HL-60 (cell line): ENCODE measurements at regions not wholly inside any gene's neighbourhood (a gene's known extent, or its start where the extent isn't known, plus 50 kb on each side); places are given as distances from the start of the nearest gene placed in this dataset.

Experiments used
- DNase-seq, 2 experiments: peaks; one replicate each; pipeline ENCODE4 v3.0.0-alpha.2; 2010 to 2020; ENCODE audit warnings: low read depth in 1 of 2, low spot score in 1 of 2
- H3K27ac ChIP-seq: fragments of 250-450 bp; sonication (Bioruptor Pico); replicated peaks from 2 replicates; pipeline ENCODE4 v1.5.1; 2020; ENCODE audit warnings: mild to moderate bottlenecking, moderate library complexity
- H3K27me3 ChIP-seq: fragments of 250-450 bp; sonication (Bioruptor Pico); 2 replicates; pipeline ENCODE4 v1.5.1; 2021; ENCODE audit warnings: mild to moderate bottlenecking, moderate library complexity; ENCODE audit not compliant: insufficient read depth, poor library complexity, severe bottlenecking
- H3K4me3 ChIP-seq: replicated peaks from 2 replicates; pipeline ENCODE4 v1.5.1; 2011; ENCODE audit warnings: mild to moderate bottlenecking, control low read depth, low read length; ENCODE audit not compliant: insufficient read depth
- CTCF ChIP-seq: IDR thresholded peaks from one replicate; pipeline ENCODE4 v1.5.1; 2011; ENCODE audit warnings: low read length, control low read depth, inconsistent platforms; ENCODE audit not compliant: insufficient read depth
- GABPA ChIP-seq: IDR thresholded peaks from 2 replicates; pipeline ENCODE4 v1.6.1; 2012; ENCODE audit warnings: low read depth
- POLR2AphosphoS5 ChIP-seq: IDR thresholded peaks from 2 replicates; pipeline ENCODE4 v1.6.1; 2012; ENCODE audit warnings: low read depth
- SPI1 ChIP-seq: IDR thresholded peaks from 2 replicates; pipeline ENCODE4 v1.6.1; 2012; ENCODE audit warnings: low read depth, mild to moderate bottlenecking, borderline replicate concordance
- TF ChIP-seq, protein P1 (sequence below): IDR thresholded peaks from 2 replicates; pipeline ENCODE4 v1.6.1; 2012; ENCODE audit warnings: low read depth; ENCODE audit not compliant: insufficient replicate concordance

- Histone ChIP-seq H3K27me3 (no peaks in the 10 kb centered on the region), H3K27ac (no peak overlapping the region), H3K4me3 (no peak overlapping the region)
- TF ChIP-seq SPI1 = no peak
- TF ChIP-seq CTCF = no peak
- TF ChIP-seq, protein P1, sequence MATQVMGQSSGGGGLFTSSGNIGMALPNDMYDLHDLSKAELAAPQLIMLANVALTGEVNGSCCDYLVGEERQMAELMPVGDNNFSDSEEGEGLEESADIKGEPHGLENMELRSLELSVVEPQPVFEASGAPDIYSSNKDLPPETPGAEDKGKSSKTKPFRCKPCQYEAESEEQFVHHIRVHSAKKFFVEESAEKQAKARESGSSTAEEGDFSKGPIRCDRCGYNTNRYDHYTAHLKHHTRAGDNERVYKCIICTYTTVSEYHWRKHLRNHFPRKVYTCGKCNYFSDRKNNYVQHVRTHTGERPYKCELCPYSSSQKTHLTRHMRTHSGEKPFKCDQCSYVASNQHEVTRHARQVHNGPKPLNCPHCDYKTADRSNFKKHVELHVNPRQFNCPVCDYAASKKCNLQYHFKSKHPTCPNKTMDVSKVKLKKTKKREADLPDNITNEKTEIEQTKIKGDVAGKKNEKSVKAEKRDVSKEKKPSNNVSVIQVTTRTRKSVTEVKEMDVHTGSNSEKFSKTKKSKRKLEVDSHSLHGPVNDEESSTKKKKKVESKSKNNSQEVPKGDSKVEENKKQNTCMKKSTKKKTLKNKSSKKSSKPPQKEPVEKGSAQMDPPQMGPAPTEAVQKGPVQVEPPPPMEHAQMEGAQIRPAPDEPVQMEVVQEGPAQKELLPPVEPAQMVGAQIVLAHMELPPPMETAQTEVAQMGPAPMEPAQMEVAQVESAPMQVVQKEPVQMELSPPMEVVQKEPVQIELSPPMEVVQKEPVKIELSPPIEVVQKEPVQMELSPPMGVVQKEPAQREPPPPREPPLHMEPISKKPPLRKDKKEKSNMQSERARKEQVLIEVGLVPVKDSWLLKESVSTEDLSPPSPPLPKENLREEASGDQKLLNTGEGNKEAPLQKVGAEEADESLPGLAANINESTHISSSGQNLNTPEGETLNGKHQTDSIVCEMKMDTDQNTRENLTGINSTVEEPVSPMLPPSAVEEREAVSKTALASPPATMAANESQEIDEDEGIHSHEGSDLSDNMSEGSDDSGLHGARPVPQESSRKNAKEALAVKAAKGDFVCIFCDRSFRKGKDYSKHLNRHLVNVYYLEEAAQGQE = no peak
- no peak for TF ChIP-seq GABPA
- no peak for TF ChIP-seq POLR2AphosphoS5
- DNase-seq = no peak
Observed at GRCh38 chr18:67621906-67622305, 105.4 kb upstream of the DSEL start.

DNA sequence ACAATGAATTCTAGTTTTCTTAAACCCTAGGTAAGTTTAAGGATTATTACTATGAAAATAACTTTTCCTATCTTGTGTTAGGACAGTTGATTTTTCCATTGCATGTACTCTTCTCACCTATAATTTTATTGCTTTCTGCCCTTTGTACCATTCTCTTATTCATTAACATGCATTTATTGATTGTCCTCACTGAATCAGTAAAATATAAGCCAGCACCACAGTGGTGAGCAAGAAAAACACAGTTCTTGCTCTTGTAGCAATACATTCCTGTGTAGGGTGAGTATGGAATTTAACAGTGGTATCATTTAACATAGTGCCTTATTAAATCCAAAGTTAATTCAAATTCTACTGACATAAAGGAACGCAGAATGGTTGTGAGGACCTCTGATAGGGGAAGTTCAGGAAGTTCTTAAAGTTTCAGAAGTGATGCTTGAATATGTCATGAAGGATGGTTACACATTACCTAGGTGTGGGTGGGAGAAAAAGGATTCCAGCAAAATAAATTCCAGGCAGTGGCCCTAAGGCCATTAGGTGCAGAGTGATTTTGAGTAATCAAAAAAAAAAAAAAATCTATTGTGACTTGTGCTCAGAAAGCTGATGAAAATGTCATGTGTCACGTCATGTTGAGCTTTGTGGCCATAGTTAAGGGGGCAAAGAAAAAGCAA is 104.7 kb upstream of the DSEL start:
- H3K27me3 ChIP-seq = no peaks in the 10 kb centered on the region
- DNase-seq = no peak
- no peak for TF ChIP-seq GABPA
- TF ChIP-seq, protein P1 = no peak
- TF ChIP-seq SPI1 = no peak
- no peak for TF ChIP-seq CTCF
- TF ChIP-seq POLR2AphosphoS5 = no peak
- no peak overlapping the region for H3K27ac ChIP-seq
- no peak overlapping the region for H3K4me3 ChIP-seq

GRCh38 chr18:67618061-67618460 is 101.5 kb upstream of the DSEL start:
- TF ChIP-seq SPI1 (no peak), POLR2AphosphoS5 (no peak), CTCF (no peak), GABPA (no peak)
- TF ChIP-seq, protein P1 = no peak
- no peak for DNase-seq
- no peak overlapping the region for H3K4me3 ChIP-seq
- no peak overlapping the region for H3K27ac ChIP-seq
- H3K27me3 ChIP-seq = no peaks in the 10 kb centered on the region
